Body of pancreas (tissue), 4 donors: ENCODE measurements at regions not wholly inside any gene's neighbourhood (a gene's known extent, or its start where the extent isn't known, plus 50 kb on each side); places are given as distances from the start of the nearest gene placed in this dataset.

Experiments
- ATAC-seq: fragments of 150-250 bp; one replicate; pipeline ENCODE4 v1.9.1; 2016
- DNase-seq, 4 donors: peaks; one replicate each; pipeline ENCODE4 v3.0.0-alpha.2; 2019
- H3K27ac ChIP-seq, 4 donors: fragments of 200-600 bp; sonication (generic); 1 replicate in 3 of 4; 2 replicates in 1 of 4; pipeline versions ENCODE4 v1.5.1 to v1.6.1; 2016 to 2019; ENCODE audit warnings: mild to moderate bottlenecking in 1 of 4, mixed read lengths in 1 of 4, moderate library complexity in 1 of 4
- H3K27me3 ChIP-seq, 2 donors: fragments of 200-600 bp; sonication (generic); one replicate each; pipeline ENCODE4 v1.6.0; 2016; ENCODE audit warnings: mild to moderate bottlenecking in 1 of 2
- H3K36me3 ChIP-seq, 2 donors: fragments of 200-600 bp; sonication (generic); replicated peaks in 1 of 2; 2 replicates each; pipeline ENCODE4 v1.5.1; 2016; ENCODE audit warnings: low read depth in 2 of 2; ENCODE audit not compliant: insufficient read depth in 1 of 2
- H3K4me1 ChIP-seq: fragments of 200-600 bp; sonication (generic); one replicate; pipeline ENCODE4 v1.6.0; 2016
- H3K4me3 ChIP-seq, 2 donors: fragments of 200-600 bp; sonication (generic); 1 replicate in 1 of 2; 2 replicates in 1 of 2; pipeline ENCODE4 v1.5.1; 2016 to 2019
- H3K9me3 ChIP-seq, 3 donors: fragments of 200-600 bp; sonication (generic); 1 replicate in 2 of 3; 2 replicates in 1 of 3; pipeline ENCODE4 v1.5.1; 2016
- CTCF ChIP-seq, 7 experiments: fragments of 450-650 bp in 4 of 7; fragments of 200-600 bp in 3 of 7; sonication (generic) in 3 of 7; IDR thresholded peaks; one replicate each; pipeline ENCODE4 v1.5.1; 2016 to 2019; ENCODE audit warnings: antibody characterized with exemption in 7 of 7
- POLR2A ChIP-seq, 3 donors: fragments of 450-650 bp; IDR thresholded peaks; one replicate each; pipeline ENCODE4 v1.6.1; 2016; ENCODE audit warnings: antibody characterized with exemption in 3 of 3, mild to moderate bottlenecking in 2 of 3
- WGBS, 2 donors: methylation state at CpG; one replicate each; pipeline ENCODE4 v1.1.5; 2017; 5-methylcytosine and 5-hydroxymethylcytosine counted together
- intact Hi-C: fragments of 100-400 bp; cut with DNase I; formaldehyde crosslinking; loops from one replicate; pipeline ENCODE4 v1.15.1; 2023

- Histone ChIP-seq H3K9me3 (no peaks in the 10 kb centered on the region), H3K36me3 (no peaks in the 10 kb centered on the region), H3K4me1 (no peaks in the 10 kb centered on the region), H3K4me3 (no peak overlapping the region), H3K27me3 (no peaks in the 10 kb centered on the region), H3K27ac (no peak overlapping the region)
- 86% methylated on average over 2 of the region's 2 CpGs for WGBS, 2 donors
- TF ChIP-seq POLR2A (IDR thresholded peaks at IDR 0.05), result no peak
- no peak for TF ChIP-seq CTCF (IDR thresholded peaks at IDR 0.05)
- intact Hi-C loops, result no loop called here
- DNase-seq (no peak), ATAC-seq (no peak)
Observed at GRCh38 chr5:120991569-120991968, 527.5 kb downstream of the PRR16 start.

GRCh38 chr5:120994112-120994511, 530.0 kb downstream of the PRR16 start:
- DNase-seq (no peak), ATAC-seq (no peak)
- Histone ChIP-seq H3K36me3 (no peaks in the 10 kb centered on the region), H3K4me3 (no peak overlapping the region), H3K9me3 (no peaks in the 10 kb centered on the region), H3K4me1 (no peaks in the 10 kb centered on the region), H3K27ac (no peak overlapping the region), H3K27me3 (no peaks in the 10 kb centered on the region)
- intact Hi-C loops, result no loop called here
- TF ChIP-seq CTCF (IDR thresholded peaks at IDR 0.05), result no peak
- no peak for TF ChIP-seq POLR2A (IDR thresholded peaks at IDR 0.05)
- WGBS, 2 donors, result 93 to 100% methylated on average over 1 of the region's 1 CpG

GRCh38 chr5:120999550-120999949, 535.5 kb downstream of the PRR16 start:
- ATAC-seq, result no peak
- no peak for DNase-seq
- H3K27me3 ChIP-seq, result no peaks in the 10 kb centered on the region
- no peaks in the 10 kb centered on the region for H3K9me3 ChIP-seq
- no peak overlapping the region for H3K27ac ChIP-seq
- intact Hi-C loops, result no loop called here
- no peak overlapping the region for H3K4me3 ChIP-seq
- H3K36me3 ChIP-seq, result no peaks in the 10 kb centered on the region
- no peaks in the 10 kb centered on the region for H3K4me1 ChIP-seq
- TF ChIP-seq CTCF (IDR thresholded peaks at IDR 0.05) (no peak), POLR2A (IDR thresholded peaks at IDR 0.05) (no peak)

- Histone ChIP-seq H3K9me3 (no peaks in the 10 kb centered on the region), H3K4me3 (no peak overlapping the region), H3K27ac (no peak overlapping the region), H3K27me3 (peaks cover 0 to 3% of the 10 kb centered on the region in 2 donors), H3K4me1 (peaks cover 8% of the 10 kb centered on the region), H3K36me3 (no peaks in the 10 kb centered on the region)
- TF ChIP-seq CTCF (IDR thresholded peaks at IDR 0.05), result no peak
- TF ChIP-seq POLR2A (IDR thresholded peaks at IDR 0.05), result no peak
- intact Hi-C loops, result no loop called here
- ATAC-seq (no peak), DNase-seq (no peak)
- WGBS, 2 donors, result 91 to 92% methylated on average over 2 of the region's 2 CpGs
Observed at GRCh38 chr5:121006217-121006616, 542.1 kb downstream of the PRR16 start.

GRCh38 chr5:121008041-121008440, 543.9 kb downstream of the PRR16 start:
- intact Hi-C loops, result no loop called here
- ATAC-seq (no peak), DNase-seq (no peak)
- Histone ChIP-seq H3K27me3 (peaks cover 0 to 3% of the 10 kb centered on the region in 2 donors), H3K36me3 (no peaks in the 10 kb centered on the region), H3K4me1 (peaks cover 8% of the 10 kb centered on the region), H3K9me3 (no peaks in the 10 kb centered on the region), H3K4me3 (no peak overlapping the region), H3K27ac (no peak overlapping the region)
- TF ChIP-seq CTCF (IDR thresholded peaks at IDR 0.05), result no peak
- TF ChIP-seq POLR2A (IDR thresholded peaks at IDR 0.05), result no peak
- 94 to 96% methylated on average over 1 of the region's 1 CpG for WGBS, 2 donors
